Common myeloid progenitor, CD34-positive (primary cell): ENCODE measurements at regions not wholly inside any gene's neighbourhood (a gene's known extent, or its start where the extent isn't known, plus 50 kb on each side); places are given as distances from the start of the nearest gene placed in this dataset.

Experiments used
- CTCF ChIA-PET: fragments of 350-600 bp; sonication (Branson Sonifier 250); formaldehyde crosslinking; loops from one replicate; lab custom pipeline; 2021; ENCODE audit warnings: antibody characterized with exemption; lab: Charles Lee
- POLR2A ChIA-PET: fragments of 350-600 bp; sonication (Branson Sonifier 250); formaldehyde crosslinking; loops from one replicate; lab custom pipeline; 2021; ENCODE audit warnings: antibody characterized with exemption; lab: Charles Lee
- DNase-seq, 3 donors: peaks; one replicate each; pipeline versions ENCODE4 v3.0.0 to v3.0.0-alpha.2; 2013
- H3K27ac ChIP-seq, 2 experiments: 1 replicate in 1 of 2; 2 replicates in 1 of 2; pipeline ENCODE4 v1.7.0; 2013; ENCODE audit warnings: inconsistent platforms in 2 of 2, low read length in 2 of 2, mild to moderate bottlenecking in 2 of 2, low read depth in 1 of 2, moderate library complexity in 1 of 2; ENCODE audit not compliant: severe bottlenecking in 2 of 2, insufficient read depth in 1 of 2, poor library complexity in 1 of 2
- H3K27me3 ChIP-seq, 5 experiments: replicated peaks in 2 of 5; 1 replicate in 3 of 5; 2 replicates in 2 of 5; pipeline versions ENCODE4 v1.6.1 to v1.7.0; 2013; ENCODE audit warnings: low read length in 4 of 5, mild to moderate bottlenecking in 2 of 5, moderate library complexity in 2 of 5, inconsistent platforms in 1 of 5; ENCODE audit not compliant: insufficient read depth in 5 of 5, control insufficient read depth in 4 of 5
- H3K36me3 ChIP-seq, 4 experiments: 1 replicate in 2 of 4; 2 replicates in 2 of 4; pipeline versions ENCODE4 v1.6.1 to v1.7.0; 2013; ENCODE audit warnings: low read length in 3 of 4, control low read depth in 1 of 4, mild to moderate bottlenecking in 1 of 4; ENCODE audit not compliant: control insufficient read depth in 4 of 4, insufficient read depth in 4 of 4
- H3K4me1 ChIP-seq, 4 experiments: 1 replicate in 3 of 4; 2 replicates in 1 of 4; pipeline versions ENCODE4 v1.6.1 to v1.7.1; 2013; ENCODE audit warnings: low read length in 3 of 4, mild to moderate bottlenecking in 3 of 4, control low read depth in 1 of 4, inconsistent platforms in 1 of 4, moderate library complexity in 1 of 4; ENCODE audit not compliant: control insufficient read depth in 4 of 4, insufficient read depth in 4 of 4; ENCODE audit errors: control extremely low read depth in 1 of 4
- H3K4me3 ChIP-seq, 7 experiments: 1 replicate in 4 of 7; 2 replicates in 3 of 7; pipeline versions ENCODE4 v1.5.1 to v1.7.0; 2013; ENCODE audit warnings: mild to moderate bottlenecking in 7 of 7, low read length in 6 of 7, moderate library complexity in 6 of 7, inconsistent platforms in 2 of 7, low read depth in 2 of 7, control low read depth in 1 of 7; ENCODE audit not compliant: insufficient read depth in 4 of 7, control insufficient read depth in 1 of 7; ENCODE audit errors: extremely low read depth in 1 of 7
- H3K9me3 ChIP-seq, 5 experiments: 1 replicate in 4 of 5; 2 replicates in 1 of 5; pipeline versions ENCODE4 v1.6.1 to v1.7.1; 2013; ENCODE audit warnings: low read length in 4 of 5, mild to moderate bottlenecking in 2 of 5, inconsistent platforms in 1 of 5, low read depth in 1 of 5, moderate library complexity in 1 of 5; ENCODE audit not compliant: control insufficient read depth in 4 of 5, insufficient read depth in 2 of 5; ENCODE audit errors: control extremely low read depth in 1 of 5
- WGBS: methylation state at CpG from one replicate; pipeline ENCODE4 v1.1.5; 2013; ENCODE audit not compliant: insufficient coverage; 5-methylcytosine and 5-hydroxymethylcytosine counted together

DNA sequence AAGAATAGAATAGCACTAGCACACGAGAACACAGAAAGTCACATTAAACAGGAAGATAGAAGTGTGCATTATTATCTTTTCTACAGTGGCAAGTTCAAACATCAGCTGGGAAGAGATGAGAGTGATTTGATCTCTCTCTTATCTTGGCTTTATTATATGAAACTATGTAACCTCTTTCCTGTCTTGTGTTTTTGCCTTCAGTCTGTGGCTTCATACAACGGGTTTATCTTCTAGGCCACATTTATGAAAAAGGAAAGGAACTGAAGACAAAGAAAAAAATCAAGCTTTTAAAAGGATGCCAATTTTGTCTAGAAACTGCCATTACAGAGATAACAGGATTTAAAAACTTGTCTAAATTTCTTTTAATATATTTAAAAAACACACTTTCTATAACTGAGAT lies 983.6 kb downstream of the RPA4 start:
- Histone ChIP-seq H3K4me3 (no peak overlapping the region), H3K4me1 (no peaks in the 10 kb centered on the region), H3K9me3 (peaks cover 0 to 2% (median 0%) of the 10 kb centered on the region in 5 experiments), H3K27ac (no peak overlapping the region), H3K27me3 (no peaks in the 10 kb centered on the region), H3K36me3 (no peaks in the 10 kb centered on the region)
- WGBS = no CpG with 5 or more reads among the region's 2 CpGs
- POLR2A ChIA-PET = no interaction called here
- peak; percentile 22 to 80 (median 51) for DNase-seq
- CTCF ChIA-PET = no interaction called here

DNA sequence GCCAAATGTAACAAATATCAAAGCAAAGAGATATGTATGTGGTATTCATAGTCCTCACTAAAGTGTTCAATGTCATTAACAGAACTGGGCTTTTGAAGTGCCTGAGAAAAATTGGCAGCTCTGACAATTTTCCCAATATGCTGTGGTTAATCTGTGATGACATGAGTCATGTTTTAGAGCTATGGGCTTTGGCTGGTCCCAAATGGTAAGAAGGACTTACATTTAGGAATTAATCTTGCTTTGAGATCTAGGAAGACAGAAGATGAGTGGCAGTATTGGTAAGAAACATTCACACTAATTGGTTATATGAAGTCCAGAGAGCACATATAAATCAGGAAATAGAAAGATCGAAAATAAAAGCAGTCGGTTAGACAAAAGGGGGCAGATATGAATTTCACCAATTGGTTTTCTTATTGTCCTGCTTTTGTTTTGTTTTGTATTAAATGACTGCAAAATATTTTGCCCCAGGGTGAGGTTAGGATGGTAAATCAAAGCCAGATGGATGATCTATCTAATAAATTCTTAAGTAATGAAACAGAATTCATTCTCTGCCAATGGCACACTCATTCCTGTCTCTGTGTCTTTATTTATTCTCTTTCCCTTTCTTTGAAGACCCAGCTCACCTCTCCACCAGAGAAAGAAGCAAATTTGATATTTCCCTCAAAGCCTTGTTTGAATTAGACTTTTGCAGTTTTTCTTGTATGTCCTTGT lies 993.1 kb downstream of the RPA4 start:
- H3K4me3 ChIP-seq = no peak overlapping the region
- POLR2A ChIA-PET = no interaction called here
- no peaks in the 10 kb centered on the region for H3K4me1 ChIP-seq
- 100% methylated on average over 1 of the region's 2 CpGs for WGBS
- H3K27ac ChIP-seq = no peak overlapping the region
- H3K27me3 ChIP-seq = no peaks in the 10 kb centered on the region
- H3K36me3 ChIP-seq = no peaks in the 10 kb centered on the region
- CTCF ChIA-PET = no interaction called here
- no peaks in the 10 kb centered on the region for H3K9me3 ChIP-seq
- DNase-seq = no peak

DNA sequence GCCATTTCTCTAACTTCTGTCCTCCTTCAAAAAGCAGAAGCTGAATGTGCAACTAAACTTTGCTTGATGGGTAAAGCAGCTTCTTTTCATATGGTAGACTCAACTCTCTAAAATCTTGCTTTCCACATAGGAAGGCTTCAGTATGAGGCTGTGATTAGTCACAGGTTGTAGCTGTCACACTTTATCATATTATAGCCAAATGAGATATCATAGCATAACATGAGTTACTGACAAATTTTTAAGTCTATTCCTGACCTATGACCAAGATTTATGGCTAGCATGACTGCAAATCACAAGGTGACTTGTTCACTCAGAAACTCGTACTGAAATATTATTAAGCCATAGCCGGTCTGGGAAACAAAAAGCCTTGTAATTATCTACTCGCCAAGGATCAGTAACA lies 998.6 kb downstream of the RPA4 start:
- CTCF ChIA-PET = no interaction called here
- H3K4me3 ChIP-seq = no peak overlapping the region
- WGBS = 81% methylated on average over 3 of the region's 3 CpGs

DNA sequence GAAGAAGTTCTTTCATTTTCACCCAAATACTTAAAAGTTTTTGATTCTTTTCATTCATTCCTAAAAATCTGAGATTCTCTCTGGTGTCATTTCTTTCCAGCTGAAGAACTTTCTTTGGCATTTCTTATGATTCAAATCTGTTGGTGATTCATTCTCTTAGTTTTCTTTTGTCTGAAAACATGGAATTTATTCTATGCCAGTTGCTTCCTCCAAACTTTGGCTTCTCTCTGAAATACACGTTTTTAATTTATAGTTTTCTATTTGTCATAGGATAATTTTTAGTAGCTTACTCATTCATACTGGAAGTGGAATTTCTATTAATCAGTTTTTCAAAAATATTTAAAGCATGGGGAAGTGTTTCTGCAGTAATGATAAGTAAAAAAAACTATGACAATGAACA lies 1012.0 kb downstream of the RPA4 start:
- Histone ChIP-seq H3K36me3 (no peaks in the 10 kb centered on the region), H3K9me3 (peaks cover 0 to 1% (median 0%) of the 10 kb centered on the region in 5 experiments), H3K27me3 (no peaks in the 10 kb centered on the region), H3K4me3 (no peak overlapping the region), H3K4me1 (no peaks in the 10 kb centered on the region), H3K27ac (no peak overlapping the region)
- ChIA-PET POLR2A (no interaction called here), CTCF (no interaction called here)
- WGBS = no CpG with 5 or more reads among the region's 1 CpG
- DNase-seq = no peak

More for the DNA sequence above, 998.6 kb downstream of the RPA4 start:
- H3K27me3 ChIP-seq = no peaks in the 10 kb centered on the region
- no peaks in the 10 kb centered on the region for H3K36me3 ChIP-seq
- POLR2A ChIA-PET = no interaction called here
- H3K27ac ChIP-seq = no peak overlapping the region
- H3K9me3 ChIP-seq = peaks cover 0 to 3% (median 0%) of the 10 kb centered on the region in 5 experiments
- peak in 1 of 3 donors; percentile 0 for DNase-seq
- no peaks in the 10 kb centered on the region for H3K4me1 ChIP-seq

DNA sequence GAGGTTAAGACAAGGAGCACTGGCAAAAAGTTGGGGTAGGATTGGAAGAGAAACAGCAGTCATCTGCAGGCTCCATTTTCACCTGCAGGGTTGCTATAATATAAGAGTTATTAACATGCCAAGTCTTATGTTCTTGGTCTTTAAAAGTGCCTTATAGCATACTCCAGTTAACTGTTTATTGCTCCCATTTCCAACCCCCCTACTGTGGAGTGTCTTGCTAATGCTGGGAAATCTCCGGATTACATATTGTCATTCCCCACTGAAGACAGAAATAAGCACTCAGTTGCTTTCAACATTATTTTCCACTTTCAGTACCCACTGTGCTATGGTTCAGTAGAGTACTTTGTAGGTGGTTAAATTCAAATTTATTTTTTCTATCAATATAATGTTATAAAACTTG lies 1014.3 kb downstream of the RPA4 start:
- Histone ChIP-seq H3K27me3 (no peaks in the 10 kb centered on the region), H3K27ac (no peak overlapping the region), H3K36me3 (no peaks in the 10 kb centered on the region), H3K4me3 (no peak overlapping the region), H3K4me1 (no peaks in the 10 kb centered on the region), H3K9me3 (no peaks in the 10 kb centered on the region)
- CTCF ChIA-PET = no interaction called here
- DNase-seq = no peak
- POLR2A ChIA-PET = no interaction called here
- no CpG with 5 or more reads among the region's 1 CpG for WGBS

DNA sequence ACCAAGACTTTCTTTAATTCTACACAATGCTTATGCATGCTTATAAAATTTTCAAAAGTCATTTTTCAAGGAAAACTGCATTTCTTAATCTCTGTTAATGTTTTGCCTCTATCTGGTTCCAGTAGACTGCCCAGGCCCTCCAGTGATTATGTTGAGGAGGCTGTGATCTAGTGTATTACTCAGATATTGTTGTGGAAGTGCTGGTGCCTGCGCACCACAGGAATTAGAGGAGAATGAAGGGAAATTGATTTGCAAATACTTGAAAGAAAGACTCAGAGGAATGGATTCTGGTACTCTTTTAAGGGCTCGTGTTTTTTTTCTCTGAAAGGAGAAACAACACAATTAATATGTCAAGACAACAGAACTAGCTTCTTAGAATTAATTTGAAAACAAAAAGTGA lies 1015.1 kb downstream of the RPA4 start:
- Histone ChIP-seq H3K4me3 (no peak overlapping the region), H3K27ac (no peak overlapping the region), H3K4me1 (no peaks in the 10 kb centered on the region), H3K36me3 (no peaks in the 10 kb centered on the region), H3K9me3 (no peaks in the 10 kb centered on the region), H3K27me3 (no peaks in the 10 kb centered on the region)
- no peak for DNase-seq
- ChIA-PET POLR2A (no interaction called here), CTCF (no interaction called here)
- no CpG with 5 or more reads among the region's 2 CpGs for WGBS

DNA sequence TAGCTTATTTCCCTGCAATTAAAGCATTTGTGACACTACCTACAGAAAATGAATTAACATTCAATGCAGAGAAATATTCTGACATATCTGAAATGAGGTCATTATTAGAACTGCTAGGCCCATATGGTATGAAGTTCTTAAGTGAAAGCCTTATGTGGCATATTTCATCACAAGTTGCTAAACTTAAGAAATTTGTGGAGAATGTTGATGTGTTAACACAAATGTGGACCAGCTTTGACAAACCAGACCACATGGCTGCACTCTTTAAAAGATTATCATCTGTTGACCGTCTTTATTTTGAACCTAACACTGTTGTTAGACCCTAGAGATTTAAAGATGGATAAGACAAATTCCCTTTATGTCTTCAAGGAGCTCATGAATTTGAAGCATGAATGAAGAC lies 1024.1 kb downstream of the RPA4 start:
- ChIA-PET CTCF (no interaction called here), POLR2A (no interaction called here)
- no CpG with 5 or more reads among the region's 1 CpG for WGBS
- Histone ChIP-seq H3K27ac (no peak overlapping the region), H3K9me3 (peaks cover 0 to 1% (median 0%) of the 10 kb centered on the region in 5 experiments), H3K27me3 (no peaks in the 10 kb centered on the region), H3K4me3 (no peak overlapping the region), H3K4me1 (no peaks in the 10 kb centered on the region), H3K36me3 (no peaks in the 10 kb centered on the region)
- DNase-seq = no peak
